NT2/D1 (cell line): ENCODE measurements at regions not wholly inside any gene's neighbourhood (a gene's known extent, or its start where the extent isn't known, plus 50 kb on each side); places are given as distances from the start of the nearest gene placed in this dataset.

Experiments used
- DNase-seq: peaks from one replicate; pipeline ENCODE4 v3.0.0-alpha.2; 2011; ENCODE audit warnings: low read depth, low spot score
- H3K27me3 ChIP-seq: 2 replicates; pipeline ENCODE4 v1.6.0; 2011; ENCODE audit warnings: mild to moderate bottlenecking; ENCODE audit not compliant: insufficient read length, insufficient read depth
- H3K36me3 ChIP-seq: 2 replicates; pipeline ENCODE4 v1.6.1; 2011; ENCODE audit warnings: mild to moderate bottlenecking, low read length, mixed read lengths; ENCODE audit not compliant: insufficient read depth, insufficient read length
- H3K4me1 ChIP-seq: 2 replicates; pipeline ENCODE4 v1.5.1; 2011; ENCODE audit not compliant: insufficient read depth, insufficient read length
- H3K4me3 ChIP-seq: 2 replicates; pipeline ENCODE4 v1.5.1; 2011; ENCODE audit warnings: low read depth; ENCODE audit not compliant: insufficient read length
- H3K9ac ChIP-seq: 2 replicates; pipeline ENCODE4 v1.6.0; 2011; ENCODE audit warnings: low read depth; ENCODE audit not compliant: insufficient read length
- H3K9me3 ChIP-seq: 2 replicates; pipeline ENCODE4 v1.5.1; 2011; ENCODE audit warnings: mild to moderate bottlenecking, low read length; ENCODE audit not compliant: insufficient read depth
- SUZ12 ChIP-seq: IDR thresholded peaks from 2 replicates; pipeline ENCODE4 v1.6.1; 2011; ENCODE audit not compliant: insufficient read length, insufficient read depth; ENCODE audit errors: extremely low read depth
- YY1 ChIP-seq: IDR thresholded peaks from 2 replicates; pipeline ENCODE4 v1.6.1; 2011; ENCODE audit not compliant: insufficient read length, insufficient read depth
- ZNF274 ChIP-seq: IDR thresholded peaks from 2 replicates; pipeline ENCODE4 v1.6.1; 2011; ENCODE audit warnings: mild to moderate bottlenecking, low read depth, low read length

DNA sequence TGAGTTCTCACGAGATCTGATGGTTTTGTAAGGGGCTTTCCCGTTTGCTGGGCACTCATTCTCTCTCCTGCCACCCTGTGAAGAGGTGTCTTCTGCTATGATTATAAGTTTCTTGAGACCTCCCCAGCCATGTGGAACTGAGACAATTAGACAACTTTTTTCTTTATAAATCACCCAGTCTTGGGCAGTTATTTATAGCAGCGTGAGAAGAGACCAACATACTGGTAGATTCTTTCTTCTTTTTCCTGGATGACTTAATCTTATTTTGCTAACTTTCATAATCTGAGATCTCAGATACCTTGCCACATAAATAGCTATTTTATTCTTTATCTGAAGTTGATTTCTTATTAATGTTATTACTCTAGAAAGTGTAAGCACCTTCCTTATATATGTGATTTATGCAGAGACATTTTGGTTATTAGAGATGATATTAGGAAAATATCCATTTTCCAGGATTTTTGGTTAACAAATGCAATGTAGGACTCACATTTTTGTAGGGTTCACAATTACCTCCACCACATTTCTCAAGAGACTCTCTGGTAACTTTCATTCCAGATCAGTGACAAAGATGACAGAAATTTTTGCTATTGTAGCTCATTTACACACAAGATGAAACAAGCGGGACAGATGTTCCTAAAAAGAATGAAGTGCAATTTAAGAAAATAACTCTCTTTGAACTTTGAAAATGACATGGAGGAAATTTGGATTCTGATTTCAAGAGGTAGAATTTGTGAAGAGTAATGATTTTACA is 97.9 kb upstream of the RND3 start:
- H3K27me3 ChIP-seq = no peaks in the 10 kb centered on the region
- no peak overlapping the region for H3K4me3 ChIP-seq
- no peak for TF ChIP-seq YY1
- TF ChIP-seq ZNF274 = no peak
- TF ChIP-seq SUZ12 = no peak
- no peaks in the 10 kb centered on the region for H3K4me1 ChIP-seq
- no peak overlapping the region for H3K9ac ChIP-seq
- DNase-seq = no peak
- H3K9me3 ChIP-seq = no peaks in the 10 kb centered on the region
- H3K36me3 ChIP-seq = no peaks in the 10 kb centered on the region

DNA sequence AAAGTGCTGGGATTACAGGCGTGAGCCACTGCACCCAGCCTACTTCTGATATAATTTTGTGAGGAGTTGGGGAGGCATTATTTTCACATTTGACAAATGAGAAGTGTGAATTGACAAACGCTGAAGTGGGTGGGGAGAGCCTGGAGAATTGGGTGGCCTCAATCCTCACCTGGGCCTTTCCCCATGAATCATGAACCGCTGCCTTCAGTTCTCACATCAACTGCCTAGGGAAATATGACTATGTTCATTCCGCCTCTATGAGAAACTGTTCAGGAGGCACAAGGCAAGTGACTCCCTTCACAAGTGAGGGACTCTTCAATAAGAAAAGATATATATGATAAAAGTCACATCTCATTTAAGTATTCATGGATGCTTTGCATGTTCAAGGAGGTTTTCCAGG is 96.6 kb upstream of the RND3 start:
- H3K36me3 ChIP-seq = no peaks in the 10 kb centered on the region
- no peaks in the 10 kb centered on the region for H3K27me3 ChIP-seq
- H3K4me1 ChIP-seq = no peaks in the 10 kb centered on the region
- H3K4me3 ChIP-seq = no peak overlapping the region
- H3K9me3 ChIP-seq = peaks cover 3% of the 10 kb centered on the region; the same call in 1 of the 2 replicates
- no peak overlapping the region for H3K9ac ChIP-seq
- TF ChIP-seq YY1 (no peak), ZNF274 (no peak)
- no peak for DNase-seq

DNA sequence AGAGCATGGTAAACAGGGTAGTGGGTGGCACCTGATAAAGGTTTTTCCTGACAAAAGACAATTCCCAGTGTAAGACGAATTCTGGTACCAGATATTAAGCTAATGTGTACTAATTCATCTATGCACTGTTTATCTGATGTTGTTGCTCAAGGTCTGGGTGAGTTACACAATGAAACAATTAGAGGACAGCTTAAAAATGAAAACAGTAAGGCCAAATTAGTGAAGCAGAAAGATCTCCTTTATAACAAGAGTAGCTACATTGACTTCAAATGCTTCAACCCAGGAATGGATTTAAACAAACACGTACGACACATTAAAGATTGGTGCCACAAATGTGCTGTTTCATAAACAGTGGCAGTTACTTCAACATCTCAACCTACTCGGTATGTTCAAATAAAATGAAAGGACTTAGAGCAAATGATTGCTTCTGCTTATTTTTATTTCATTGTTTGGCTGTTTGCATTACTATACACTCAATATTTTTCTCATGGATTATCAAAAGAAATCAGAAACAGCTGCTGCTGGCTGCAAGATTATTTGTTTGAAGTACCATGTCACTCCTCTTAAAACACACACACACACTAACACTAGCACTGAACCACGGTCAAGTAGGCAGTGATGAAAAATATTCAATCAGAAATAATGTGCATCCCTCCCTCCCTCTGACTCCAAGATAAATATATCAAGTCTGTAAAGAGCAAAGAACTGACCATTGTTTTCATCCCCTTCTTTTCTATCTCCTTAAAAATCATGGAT is 94.4 kb upstream of the RND3 start:
- no peaks in the 10 kb centered on the region for H3K36me3 ChIP-seq
- H3K27me3 ChIP-seq = no peaks in the 10 kb centered on the region
- H3K4me1 ChIP-seq = no peaks in the 10 kb centered on the region
- H3K9me3 ChIP-seq = peaks cover 15% of the 10 kb centered on the region
- no peak overlapping the region for H3K9ac ChIP-seq
- no peak overlapping the region for H3K4me3 ChIP-seq
- no peak for DNase-seq
- TF ChIP-seq ZNF274 = no peak
- TF ChIP-seq YY1 = no peak
- no peak for TF ChIP-seq SUZ12

DNA sequence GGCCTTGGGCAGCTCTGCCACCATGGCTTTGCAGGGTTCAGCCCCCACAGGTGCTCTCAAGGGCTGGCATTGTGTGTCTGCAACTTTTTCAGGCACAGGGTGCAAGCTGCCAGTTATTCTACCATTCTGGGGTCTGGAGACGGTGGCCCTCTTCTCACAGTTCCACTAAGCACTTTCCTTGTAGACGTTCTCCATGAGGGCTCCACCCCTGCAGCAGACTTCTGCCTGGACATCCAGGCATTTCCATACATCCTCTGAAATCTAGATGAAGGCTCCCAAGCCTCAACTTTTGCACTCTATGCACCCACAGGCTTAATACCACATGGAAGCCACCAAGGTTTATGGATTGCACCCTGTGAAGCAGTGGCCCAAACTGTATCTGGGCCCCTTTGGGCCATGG is 91.0 kb upstream of the RND3 start:
- no peak for DNase-seq
- Histone ChIP-seq H3K4me3 (no peak overlapping the region), H3K27me3 (no peaks in the 10 kb centered on the region), H3K9ac (no peak overlapping the region), H3K9me3 (peaks cover 15% of the 10 kb centered on the region), H3K36me3 (no peaks in the 10 kb centered on the region), H3K4me1 (no peaks in the 10 kb centered on the region)
- no peak for TF ChIP-seq YY1
- TF ChIP-seq SUZ12 = no peak
- no peak for TF ChIP-seq ZNF274

DNA sequence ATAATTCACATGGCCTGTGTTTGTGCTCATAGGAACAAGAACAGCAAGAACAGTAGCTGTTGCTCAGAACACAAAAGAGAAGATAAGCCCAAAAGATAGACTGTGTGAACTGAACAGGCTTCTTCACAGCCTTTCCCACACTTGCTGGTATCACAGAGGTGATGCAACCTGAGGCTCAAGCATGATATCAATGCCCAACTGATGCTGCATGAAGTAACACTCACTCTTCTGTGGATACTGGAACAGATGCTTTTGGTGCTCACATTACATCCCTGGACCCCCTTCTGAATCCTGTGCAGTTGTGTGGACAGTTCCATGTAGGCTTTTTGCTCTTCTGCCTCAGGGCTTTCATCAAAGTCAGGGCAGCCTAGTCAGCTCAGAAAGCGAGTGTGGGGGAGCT is 88.4 kb upstream of the RND3 start:
- Histone ChIP-seq H3K4me3 (no peak overlapping the region), H3K36me3 (no peaks in the 10 kb centered on the region), H3K4me1 (no peaks in the 10 kb centered on the region), H3K9ac (no peak overlapping the region), H3K9me3 (peaks cover 15% of the 10 kb centered on the region), H3K27me3 (no peaks in the 10 kb centered on the region)
- TF ChIP-seq SUZ12 (no peak), ZNF274 (no peak), YY1 (no peak)
- no peak for DNase-seq

DNA sequence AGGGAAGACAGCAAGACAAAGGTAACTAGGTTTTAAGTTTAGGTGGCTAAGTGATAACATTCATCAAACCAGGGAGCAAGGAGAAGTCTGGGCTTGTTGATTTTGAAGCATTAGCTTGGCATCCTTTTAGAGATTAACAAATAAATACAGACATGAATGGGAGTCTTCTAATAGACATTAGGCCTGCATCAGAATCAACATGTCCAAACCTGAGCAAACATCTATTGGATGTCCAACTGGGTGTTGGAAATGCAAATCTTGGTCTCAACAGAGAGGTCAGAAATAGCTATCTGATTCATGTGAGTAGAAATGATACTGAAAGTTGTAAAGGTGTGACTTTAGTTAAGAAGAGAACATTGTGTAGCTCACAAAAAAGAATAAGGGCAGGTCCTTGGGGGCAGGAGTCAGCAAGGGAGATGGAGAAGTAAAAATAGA is 85.5 kb upstream of the RND3 start:
- H3K4me3 ChIP-seq = no peak overlapping the region
- no peaks in the 10 kb centered on the region for H3K36me3 ChIP-seq
- H3K9me3 ChIP-seq = peaks cover 1% of the 10 kb centered on the region
- no peak for TF ChIP-seq YY1
- H3K9ac ChIP-seq = no peak overlapping the region
- no peaks in the 10 kb centered on the region for H3K4me1 ChIP-seq
- no peaks in the 10 kb centered on the region for H3K27me3 ChIP-seq
- DNase-seq = no peak

DNA sequence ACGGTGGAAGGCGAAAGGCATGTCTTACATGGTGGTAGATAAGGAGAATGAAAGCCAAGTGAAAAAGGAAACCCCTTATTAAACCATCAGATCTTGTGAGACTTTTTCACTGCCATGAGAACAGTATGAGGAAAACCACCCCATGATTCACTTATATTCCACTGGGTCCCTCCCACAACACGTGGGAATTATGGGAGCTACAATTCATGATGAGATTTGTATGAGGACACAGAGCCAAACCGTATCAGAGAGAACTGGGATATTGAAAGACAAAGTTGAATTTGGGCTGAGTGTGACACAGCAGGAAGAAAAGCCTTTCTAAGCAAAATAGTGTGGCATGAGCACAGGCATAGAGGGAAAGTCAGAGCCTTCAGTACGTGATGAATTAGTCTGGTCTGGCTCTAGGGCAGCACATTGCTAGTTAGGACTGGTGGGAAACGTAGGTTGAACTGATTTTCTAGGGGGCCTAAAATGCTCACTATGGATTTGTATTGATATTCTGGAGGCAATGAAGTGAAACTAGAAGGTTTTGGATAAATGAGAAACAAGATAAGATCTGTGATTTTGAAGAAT is 84.8 kb upstream of the RND3 start:
- DNase-seq = no peak
- no peaks in the 10 kb centered on the region for H3K36me3 ChIP-seq
- H3K4me1 ChIP-seq = no peaks in the 10 kb centered on the region

More for the DNA sequence above, 84.8 kb upstream of the RND3 start:
- TF ChIP-seq ZNF274 = no peak
- TF ChIP-seq YY1 = no peak
- no peak for TF ChIP-seq SUZ12
- H3K27me3 ChIP-seq = no peaks in the 10 kb centered on the region
- no peak overlapping the region for H3K4me3 ChIP-seq
- no peaks in the 10 kb centered on the region for H3K9me3 ChIP-seq
- no peak overlapping the region for H3K9ac ChIP-seq
